Prostate gland (tissue), 2 donors: ENCODE measurements at regions not wholly inside any gene's neighbourhood (a gene's known extent, or its start where the extent isn't known, plus 50 kb on each side); places are given as distances from the start of the nearest gene placed in this dataset.
"Not testable (repeated sequence)": the region's sequence is repeated elsewhere in the genome, so short reads cannot be mapped to it uniquely, and the experiment has no call there.

Experiments used
- POLR2A ChIP-seq: fragments of 450-650 bp; IDR thresholded peaks from one replicate; pipeline ENCODE4 v1.6.1; 2016; ENCODE audit warnings: antibody characterized with exemption, mild to moderate bottlenecking
- POLR2AphosphoS5 ChIP-seq: sonication (generic); formaldehyde crosslinking; IDR thresholded peaks from one replicate; pipeline ENCODE4 v1.6.1; 2017; ENCODE audit warnings: antibody characterized with exemption
- TF ChIP-seq, protein P1 (sequence below), 4 experiments: fragments of 200-600 bp in 2 of 4; fragments of 450-650 bp in 2 of 4; sonication (generic) in 2 of 4; IDR thresholded peaks; 1 replicate in 3 of 4; 2 replicates in 1 of 4; pipeline ENCODE4 v1.5.1; 2016 to 2019; ENCODE audit warnings: antibody characterized with exemption in 4 of 4, mild to moderate bottlenecking in 2 of 4, moderate library complexity in 2 of 4

DNA sequence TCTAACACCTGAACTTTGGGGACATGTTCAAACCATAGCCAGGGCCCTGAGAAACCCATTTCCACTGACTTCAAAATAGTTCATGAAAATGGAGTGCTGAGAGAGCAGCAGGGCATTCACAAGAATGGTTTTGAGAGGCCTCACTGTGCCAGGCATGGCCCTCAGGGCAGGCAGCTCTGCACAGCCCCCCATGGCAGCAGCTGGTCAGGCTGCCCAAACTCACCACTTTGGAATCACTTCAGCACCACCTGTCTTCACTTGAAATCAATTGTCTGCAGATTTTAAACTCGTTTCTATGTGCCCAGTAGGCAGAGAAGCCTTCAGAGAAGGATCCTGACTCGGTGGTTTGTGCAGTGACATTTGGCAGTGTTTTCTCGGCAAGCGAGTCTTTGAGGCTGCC, 73.8 kb upstream of the SAMD11 start:
- TF ChIP-seq POLR2A, POLR2AphosphoS5: not testable (repeated sequence)
- TF ChIP-seq, protein P1, sequence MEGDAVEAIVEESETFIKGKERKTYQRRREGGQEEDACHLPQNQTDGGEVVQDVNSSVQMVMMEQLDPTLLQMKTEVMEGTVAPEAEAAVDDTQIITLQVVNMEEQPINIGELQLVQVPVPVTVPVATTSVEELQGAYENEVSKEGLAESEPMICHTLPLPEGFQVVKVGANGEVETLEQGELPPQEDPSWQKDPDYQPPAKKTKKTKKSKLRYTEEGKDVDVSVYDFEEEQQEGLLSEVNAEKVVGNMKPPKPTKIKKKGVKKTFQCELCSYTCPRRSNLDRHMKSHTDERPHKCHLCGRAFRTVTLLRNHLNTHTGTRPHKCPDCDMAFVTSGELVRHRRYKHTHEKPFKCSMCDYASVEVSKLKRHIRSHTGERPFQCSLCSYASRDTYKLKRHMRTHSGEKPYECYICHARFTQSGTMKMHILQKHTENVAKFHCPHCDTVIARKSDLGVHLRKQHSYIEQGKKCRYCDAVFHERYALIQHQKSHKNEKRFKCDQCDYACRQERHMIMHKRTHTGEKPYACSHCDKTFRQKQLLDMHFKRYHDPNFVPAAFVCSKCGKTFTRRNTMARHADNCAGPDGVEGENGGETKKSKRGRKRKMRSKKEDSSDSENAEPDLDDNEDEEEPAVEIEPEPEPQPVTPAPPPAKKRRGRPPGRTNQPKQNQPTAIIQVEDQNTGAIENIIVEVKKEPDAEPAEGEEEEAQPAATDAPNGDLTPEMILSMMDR (IDR thresholded peaks at IDR 0.05), result not testable (repeated sequence)
